PC-9 (cell line): ENCODE measurements at regions not wholly inside any gene's neighbourhood (a gene's known extent, or its start where the extent isn't known, plus 50 kb on each side); places are given as distances from the start of the nearest gene placed in this dataset.

Source experiments
- BruUV-seq: library from RNA; stranded (reverse); fragments of 400-500 nt; replicated peaks from 2 replicates; lab custom pipeline; 2021; lab: Mats Ljungman, UMichigan
- CTCF ChIA-PET: fragments of 300-600 bp; sonication (Branson Sonifier 250); formaldehyde crosslinking; loops from one replicate; lab custom pipeline; 2022; ENCODE audit warnings: antibody characterized with exemption; lab: Charles Lee
- POLR2A ChIA-PET: fragments of 300-600 bp; sonication (Branson Sonifier 250); formaldehyde crosslinking; loops from one replicate; lab custom pipeline; 2022; ENCODE audit warnings: antibody characterized with exemption; ENCODE audit not compliant: unreplicated experiment; lab: Charles Lee
- DNase-seq, 2 experiments: peaks; one replicate each; pipeline versions ENCODE4 v3.0.0 to v3.0.0-alpha.2; 2015 to 2022; ENCODE audit warnings: mixed read lengths in 1 of 2
- H2AFZ ChIP-seq: fragments of 200-600 bp; sonication (generic); 2 replicates; pipeline ENCODE4 v1.8.1; 2017; ENCODE audit warnings: antibody characterized with exemption
- H3F3A ChIP-seq: fragments of 200-600 bp; sonication (generic); 2 replicates; pipeline ENCODE4 v1.8.1; 2017; ENCODE audit warnings: antibody characterized with exemption, mild to moderate bottlenecking, low read depth; ENCODE audit not compliant: insufficient read depth
- H3K27ac ChIP-seq: fragments of 200-600 bp; sonication (generic); 2 replicates; pipeline ENCODE4 v1.6.1; 2016; ENCODE audit warnings: mixed run types
- H3K27me3 ChIP-seq: fragments of 200-600 bp; sonication (generic); 2 replicates; pipeline ENCODE4 v1.6.1; 2016; ENCODE audit warnings: low read depth, mixed run types; ENCODE audit not compliant: insufficient read depth
- H3K36me3 ChIP-seq: fragments of 200-600 bp; sonication (generic); 2 replicates; pipeline ENCODE4 v1.6.1; 2016; ENCODE audit warnings: low read depth, mixed run types
- H3K4me1 ChIP-seq: fragments of 200-600 bp; sonication (generic); replicated peaks from 2 replicates; pipeline ENCODE4 v1.6.1; 2016; ENCODE audit warnings: mixed run types; ENCODE audit not compliant: insufficient read depth
- H3K4me2 ChIP-seq: fragments of 200-600 bp; sonication (generic); 2 replicates; pipeline ENCODE4 v1.6.1; 2017; ENCODE audit warnings: mixed run types
- H3K4me3 ChIP-seq: fragments of 200-600 bp; sonication (generic); 2 replicates; pipeline ENCODE4 v1.6.1; 2016; ENCODE audit warnings: mixed run types
- H3K79me2 ChIP-seq: fragments of 200-600 bp; sonication (generic); 2 replicates; pipeline ENCODE4 v1.6.1; 2017; ENCODE audit warnings: low read depth, mixed run types
- H3K9me2 ChIP-seq: fragments of 200-600 bp; sonication (generic); 2 replicates; pipeline ENCODE4 v1.8.1; 2017; ENCODE audit warnings: mild to moderate bottlenecking; ENCODE audit not compliant: insufficient read depth
- H3K9me3 ChIP-seq: fragments of 200-600 bp; sonication (generic); 2 replicates; pipeline ENCODE4 v1.8.1; 2016; ENCODE audit warnings: low read depth; ENCODE audit not compliant: insufficient read depth
- H4K20me1 ChIP-seq: fragments of 200-600 bp; sonication (generic); 2 replicates; pipeline ENCODE4 v1.8.1; 2017; ENCODE audit not compliant: insufficient read depth
- CTCF ChIP-seq: fragments of 200-600 bp; sonication (generic); conservative IDR thresholded peaks from 2 replicates; pipeline ENCODE4 v1.6.1; 2017; ENCODE audit warnings: mixed run types, antibody characterized with exemption, mild to moderate bottlenecking, moderate library complexity
- EZH2 ChIP-seq: fragments of 200-600 bp; sonication (generic); IDR thresholded peaks from 2 replicates; pipeline ENCODE4 v1.8.0; 2017; ENCODE audit warnings: antibody characterized with exemption, low read depth
- intact Hi-C: fragments of 100-400 bp; cut with micrococcal nuclease; formaldehyde crosslinking; loops from one replicate; pipeline ENCODE4 v1.10.0; 2022; ENCODE audit not compliant: unreplicated experiment

DNA sequence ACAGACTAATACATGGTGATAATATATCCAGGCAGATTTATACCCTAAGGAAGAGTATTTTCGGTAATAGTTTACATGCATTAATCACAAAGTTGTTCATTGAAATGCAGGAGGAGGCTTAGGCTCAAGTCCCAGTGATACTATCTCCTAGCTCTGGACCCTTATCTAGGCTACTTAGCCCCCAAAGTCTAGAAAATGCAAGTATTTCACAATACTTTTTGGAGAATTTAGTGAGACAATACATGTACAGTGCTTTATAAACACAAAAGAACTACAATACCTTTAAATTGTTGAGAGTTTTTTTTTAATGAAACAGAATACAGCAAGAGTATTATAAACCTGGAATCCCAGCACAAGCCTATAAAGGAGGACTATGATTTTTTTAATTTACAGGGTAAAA is 473.9 kb downstream of the HS3ST3B1 start:
- Histone ChIP-seq H3K36me3 (no peaks in the 10 kb centered on the region), H3K4me2 (no peak overlapping the region), H3K27me3 (no peaks in the 10 kb centered on the region), H3K79me2 (no peaks in the 10 kb centered on the region), H2AFZ (no peak overlapping the region), H3K27ac (no peak overlapping the region), H3F3A (no peaks in the 10 kb centered on the region), H3K4me3 (no peak overlapping the region), H3K4me1 (no peaks in the 10 kb centered on the region), H3K9me3 (no peaks in the 10 kb centered on the region), H4K20me1 (no peaks in the 10 kb centered on the region), H3K9me2 (no peaks in the 10 kb centered on the region)
- intact Hi-C loops = no loop called here
- DNase-seq = no peak
- no TSS peak for BruUV-seq
- CTCF ChIA-PET = no interaction called here
- POLR2A ChIA-PET = no interaction called here
- TF ChIP-seq EZH2 (no peak), CTCF (no peak)

- H3K9me3 ChIP-seq = no peaks in the 10 kb centered on the region
- no peaks in the 10 kb centered on the region for H3F3A ChIP-seq
- H3K4me1 ChIP-seq = no peaks in the 10 kb centered on the region
- H3K27me3 ChIP-seq = no peaks in the 10 kb centered on the region
- ChIA-PET CTCF (no interaction called here), POLR2A (no interaction called here)
- no peaks in the 10 kb centered on the region for H4K20me1 ChIP-seq
- H3K36me3 ChIP-seq = no peaks in the 10 kb centered on the region
- no peak overlapping the region for H2AFZ ChIP-seq
- DNase-seq = no peak
- intact Hi-C loops = no loop called here
- H3K27ac ChIP-seq = no peak overlapping the region
- no peak overlapping the region for H3K4me2 ChIP-seq
- no peaks in the 10 kb centered on the region for H3K79me2 ChIP-seq
- TF ChIP-seq CTCF (no peak), EZH2 (no peak)
- H3K9me2 ChIP-seq = no peaks in the 10 kb centered on the region
- H3K4me3 ChIP-seq = no peak overlapping the region
- no TSS peak for BruUV-seq
These were observed 471.9 kb downstream of the HS3ST3B1 start for GRCh38 chr17:14772776-14773175.

GRCh38 chr17:14771543-14771942 is 470.7 kb downstream of the HS3ST3B1 start:
- Histone ChIP-seq H3K27me3 (no peaks in the 10 kb centered on the region), H3K4me1 (no peaks in the 10 kb centered on the region), H3K4me3 (no peak overlapping the region), H4K20me1 (no peaks in the 10 kb centered on the region), H3K79me2 (no peaks in the 10 kb centered on the region), H3K9me3 (no peaks in the 10 kb centered on the region), H3K9me2 (no peaks in the 10 kb centered on the region), H3F3A (no peaks in the 10 kb centered on the region), H3K36me3 (no peaks in the 10 kb centered on the region), H3K27ac (no peak overlapping the region), H2AFZ (no peak overlapping the region), H3K4me2 (no peak overlapping the region)
- intact Hi-C loops = no loop called here
- TF ChIP-seq CTCF = no peak
- no peak for TF ChIP-seq EZH2
- POLR2A ChIA-PET = no interaction called here
- CTCF ChIA-PET = no interaction called here
- no peak for DNase-seq
- BruUV-seq = no TSS peak
